Right lobe of liver (tissue), 4 donors: ENCODE measurements at regions not wholly inside any gene's neighbourhood (a gene's known extent, or its start where the extent isn't known, plus 50 kb on each side); places are given as distances from the start of the nearest gene placed in this dataset.

Experiments
- POLR2A ChIP-seq: fragments of 450-650 bp; IDR thresholded peaks from one replicate; pipeline ENCODE4 v1.6.1; 2017; ENCODE audit warnings: antibody characterized with exemption, mild to moderate bottlenecking
- TF ChIP-seq, protein P1 (sequence below), 4 donors: fragments of 200-600 bp in 3 of 4; fragments of 450-650 bp in 1 of 4; IDR thresholded peaks; one replicate each; pipeline versions ENCODE4 v1.5.1 to v1.8.0; 2016 to 2022; ENCODE audit warnings: antibody characterized with exemption in 4 of 4, mild to moderate bottlenecking in 2 of 4
- donor health status: DM: no; HTN: no; CAD: no.
- donor health status: DM: no; HTN: no; CAD: no.
- donor health status: DM: no; HTN: yes; CAD: no.

DNA sequence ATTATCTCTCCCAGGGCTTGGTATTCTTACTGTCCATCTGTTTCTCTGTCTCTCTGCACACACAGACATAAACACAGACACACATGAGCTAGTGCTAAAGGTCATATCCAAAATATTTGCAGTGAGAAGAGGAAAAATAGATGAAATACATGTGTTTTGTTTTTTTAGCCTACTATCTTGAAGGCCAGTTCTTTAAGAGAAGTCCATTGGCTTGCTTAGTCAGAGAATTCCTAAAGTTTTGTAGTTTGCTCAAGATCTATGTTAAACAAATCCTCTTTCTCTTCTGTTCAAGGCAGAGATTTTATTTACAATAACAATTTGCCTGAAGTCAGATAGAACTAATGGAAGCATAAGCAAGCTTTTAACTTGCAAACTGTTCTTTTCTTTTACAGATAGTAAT, 120.0 kb upstream of the AKIRIN2 start:
- TF ChIP-seq, protein P1, sequence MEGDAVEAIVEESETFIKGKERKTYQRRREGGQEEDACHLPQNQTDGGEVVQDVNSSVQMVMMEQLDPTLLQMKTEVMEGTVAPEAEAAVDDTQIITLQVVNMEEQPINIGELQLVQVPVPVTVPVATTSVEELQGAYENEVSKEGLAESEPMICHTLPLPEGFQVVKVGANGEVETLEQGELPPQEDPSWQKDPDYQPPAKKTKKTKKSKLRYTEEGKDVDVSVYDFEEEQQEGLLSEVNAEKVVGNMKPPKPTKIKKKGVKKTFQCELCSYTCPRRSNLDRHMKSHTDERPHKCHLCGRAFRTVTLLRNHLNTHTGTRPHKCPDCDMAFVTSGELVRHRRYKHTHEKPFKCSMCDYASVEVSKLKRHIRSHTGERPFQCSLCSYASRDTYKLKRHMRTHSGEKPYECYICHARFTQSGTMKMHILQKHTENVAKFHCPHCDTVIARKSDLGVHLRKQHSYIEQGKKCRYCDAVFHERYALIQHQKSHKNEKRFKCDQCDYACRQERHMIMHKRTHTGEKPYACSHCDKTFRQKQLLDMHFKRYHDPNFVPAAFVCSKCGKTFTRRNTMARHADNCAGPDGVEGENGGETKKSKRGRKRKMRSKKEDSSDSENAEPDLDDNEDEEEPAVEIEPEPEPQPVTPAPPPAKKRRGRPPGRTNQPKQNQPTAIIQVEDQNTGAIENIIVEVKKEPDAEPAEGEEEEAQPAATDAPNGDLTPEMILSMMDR (IDR thresholded peaks at IDR 0.05): no peak
- no peak for TF ChIP-seq POLR2A
